ENCODE measurements at regions not wholly inside any gene's neighbourhood (a gene's known extent, or its start where the extent isn't known, plus 50 kb on each side); places are given as distances from the start of the nearest gene placed in this dataset.

DNA sequence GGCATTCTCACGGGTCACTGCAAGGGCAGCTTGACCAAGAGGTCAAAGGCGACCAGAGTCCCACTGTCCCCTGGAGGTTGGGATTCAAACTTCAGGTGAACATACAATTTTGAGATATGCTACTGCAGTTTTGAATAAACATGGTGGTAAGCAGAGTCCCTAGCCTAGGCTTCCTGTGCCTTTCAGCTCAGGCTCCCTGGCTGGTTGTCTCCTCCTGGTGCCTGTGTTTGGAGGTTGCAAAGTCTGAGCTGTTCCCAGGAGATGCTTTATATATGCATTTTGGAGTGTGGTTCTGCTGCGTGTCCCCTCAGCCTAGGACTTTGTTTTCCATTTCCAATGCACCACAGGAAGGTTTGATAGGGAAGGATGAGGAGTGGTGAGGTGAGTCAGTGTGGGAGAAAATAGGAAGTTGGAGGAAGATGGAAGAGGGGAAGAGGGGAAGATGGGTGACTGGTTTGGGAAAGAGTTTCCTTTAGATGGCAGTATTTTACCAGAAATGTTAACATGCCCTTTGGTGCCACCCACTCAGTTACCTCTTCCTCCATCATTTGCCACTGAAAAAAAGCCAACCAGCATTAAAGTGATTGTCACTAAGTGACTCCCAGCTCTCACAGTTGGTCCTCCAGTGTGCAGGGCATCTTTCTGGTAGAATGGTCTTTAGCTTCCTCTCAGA, 211.7 kb upstream of the AGTR2 start:
- no peak overlapping the region for H3K4me3 ChIP-seq (replicated peaks in 1 of 3; ENCODE audit: insufficient read depth in 1 of 3, low read depth in 2 of 3, low read length in 3 of 3)
- no peak for DNase-seq (ENCODE audit: low spot score)
- FAIRE-seq = peak; percentile 81
- H3K27ac ChIP-seq (ENCODE audit: extremely low read length, insufficient read depth, low read length) = no peak overlapping the region
- H3K27me3 ChIP-seq (ENCODE audit: control insufficient read depth in 1 of 2, insufficient read depth in 2 of 2, low read length in 2 of 2) = no peaks in the 10 kb centered on the region
- no peaks in the 10 kb centered on the region for H4K20me1 ChIP-seq (ENCODE audit: insufficient read depth, low read length)
- intact Hi-C loops (cut with micrococcal nuclease; ENCODE audit: unreplicated experiment) (loop anchor here (2.0 kb wide), 1 partner anchor 240 kb away; no protein-coding TSS in a partner anchor), in situ Hi-C loops (cut with HindIII; ENCODE audit: extremely low pct_ligation_motif_present, low pct_unique_long_range_greater_than_20kb) (no loop called here)
- peaks cover 14% of the 10 kb centered on the region for H3K4me1 ChIP-seq (ENCODE audit: insufficient read depth, low read length)
- BruUV-seq (replicated peaks) = no TSS peak
- no peak for TF ChIP-seq MAZ (IDR thresholded peaks at IDR 0.05; ENCODE audit: borderline replicate concordance, low read depth, low read length)
- TF ChIP-seq MAZ (CRISPR knock-in tag; IDR thresholded peaks at IDR 0.05; ENCODE audit: low read depth) = no peak
- TF ChIP-seq, protein P1, sequence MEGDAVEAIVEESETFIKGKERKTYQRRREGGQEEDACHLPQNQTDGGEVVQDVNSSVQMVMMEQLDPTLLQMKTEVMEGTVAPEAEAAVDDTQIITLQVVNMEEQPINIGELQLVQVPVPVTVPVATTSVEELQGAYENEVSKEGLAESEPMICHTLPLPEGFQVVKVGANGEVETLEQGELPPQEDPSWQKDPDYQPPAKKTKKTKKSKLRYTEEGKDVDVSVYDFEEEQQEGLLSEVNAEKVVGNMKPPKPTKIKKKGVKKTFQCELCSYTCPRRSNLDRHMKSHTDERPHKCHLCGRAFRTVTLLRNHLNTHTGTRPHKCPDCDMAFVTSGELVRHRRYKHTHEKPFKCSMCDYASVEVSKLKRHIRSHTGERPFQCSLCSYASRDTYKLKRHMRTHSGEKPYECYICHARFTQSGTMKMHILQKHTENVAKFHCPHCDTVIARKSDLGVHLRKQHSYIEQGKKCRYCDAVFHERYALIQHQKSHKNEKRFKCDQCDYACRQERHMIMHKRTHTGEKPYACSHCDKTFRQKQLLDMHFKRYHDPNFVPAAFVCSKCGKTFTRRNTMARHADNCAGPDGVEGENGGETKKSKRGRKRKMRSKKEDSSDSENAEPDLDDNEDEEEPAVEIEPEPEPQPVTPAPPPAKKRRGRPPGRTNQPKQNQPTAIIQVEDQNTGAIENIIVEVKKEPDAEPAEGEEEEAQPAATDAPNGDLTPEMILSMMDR (CRISPR knock-in tag; IDR thresholded peaks at IDR 0.05) = peak; percentile 53
- TF ChIP-seq STAG1 (CRISPR knock-in tag; IDR thresholded peaks at IDR 0.05) = peak; percentile 26; the same call in 1 of the 2 replicates
- TF ChIP-seq HNRNPK (IDR thresholded peaks at IDR 0.05; ENCODE audit: low read depth, low read length, poor library complexity, severe bottlenecking) = peak; percentile 31
- peak; percentile 65 for ATAC-seq
- WGBS (ENCODE audit: low lambda C conversion rate) = 82% methylated on average over 1 of the region's 3 CpGs
- no peaks in the 10 kb centered on the region for H3K36me3 ChIP-seq (replicated peaks in 1 of 2; ENCODE audit: control insufficient read depth in 1 of 2, insufficient read depth in 2 of 2, low read length in 2 of 2)
- no peak overlapping the region for H3K9ac ChIP-seq (ENCODE audit: insufficient read depth, low read depth, low read length)
- no peaks in the 10 kb centered on the region for H3K79me2 ChIP-seq (ENCODE audit: insufficient read depth, low read length)
- ChIA-PET CTCF (ENCODE audit: low intra/inter-chr PET ratio, low total read pairs) (interaction anchor here (0.9 kb wide), 1 partner anchor 240 kb away, joined by 3 read pairs; no protein-coding TSS in a partner anchor), POLR2A (no interaction called here)
- no peak overlapping the region for H2AFZ ChIP-seq (ENCODE audit: low read length)
- no peaks in the 10 kb centered on the region for H3K9me3 ChIP-seq (ENCODE audit: low read length)
- peak overlapping the region; percentile 47; the same call in 1 of the 2 replicates for H3K4me2 ChIP-seq (ENCODE audit: low read depth, low read length)
